ENCODE measurements at regions not wholly inside any gene's neighbourhood (a gene's known extent, or its start where the extent isn't known, plus 50 kb on each side); places are given as distances from the start of the nearest gene placed in this dataset.
"Not testable (repeated sequence)": the region's sequence is repeated elsewhere in the genome, so short reads cannot be mapped to it uniquely, and the experiment has no call there.

- H3K9ac ChIP-seq (ENCODE audit: low read length) = no peak overlapping the region
- H3K4me1 ChIP-seq (ENCODE audit: control insufficient read depth, insufficient read depth, low read length) = no peaks in the 10 kb centered on the region
- H3K27me3 ChIP-seq (ENCODE audit: control insufficient read depth, insufficient read depth, low read length) = no peaks in the 10 kb centered on the region
- H3K36me3 ChIP-seq (ENCODE audit: control insufficient read depth, insufficient read depth, low read length) = no peaks in the 10 kb centered on the region
- no peak overlapping the region for H3K27ac ChIP-seq (ENCODE audit: low read depth, low read length)
- H3K9me3 ChIP-seq (ENCODE audit: control insufficient read depth, insufficient read depth, low read depth, low read length) = no peaks in the 10 kb centered on the region
- no peak overlapping the region for H3K4me3 ChIP-seq (ENCODE audit: low read depth, low read length)
These were observed 544.1 kb upstream of the CDH7 start for GRCh38 chr18:65206551-65207260.

- Histone ChIP-seq H3K4me3 (ENCODE audit: low read depth, low read length) (no peak overlapping the region), H3K36me3 (ENCODE audit: control insufficient read depth, insufficient read depth, low read length) (no peaks in the 10 kb centered on the region), H3K9ac (ENCODE audit: low read length) (no peak overlapping the region), H3K9me3 (ENCODE audit: control insufficient read depth, insufficient read depth, low read depth, low read length) (no peaks in the 10 kb centered on the region), H3K27me3 (ENCODE audit: control insufficient read depth, insufficient read depth, low read length) (no peaks in the 10 kb centered on the region), H3K27ac (ENCODE audit: low read depth, low read length) (no peak overlapping the region), H3K4me1 (ENCODE audit: control insufficient read depth, insufficient read depth, low read length) (no peaks in the 10 kb centered on the region)
These were observed 548.7 kb upstream of the CDH7 start for GRCh38 chr18:65202091-65202490.

GRCh38 chr18:65175681-65176080 lies 575.1 kb upstream of the CDH7 start:
- no peaks in the 10 kb centered on the region for H3K27me3 ChIP-seq (ENCODE audit: control insufficient read depth, insufficient read depth, low read length)
- H3K4me1 ChIP-seq (ENCODE audit: control insufficient read depth, insufficient read depth, low read length) = no peaks in the 10 kb centered on the region
- no peak overlapping the region for H3K9ac ChIP-seq (ENCODE audit: low read length)
- H3K4me3 ChIP-seq (ENCODE audit: low read depth, low read length) = no peak overlapping the region
- peaks cover 3% of the 10 kb centered on the region; the same call in 1 of the 2 replicates for H3K9me3 ChIP-seq (ENCODE audit: control insufficient read depth, insufficient read depth, low read depth, low read length)
- no peak overlapping the region for H3K27ac ChIP-seq (ENCODE audit: low read depth, low read length)
- no peaks in the 10 kb centered on the region for H3K36me3 ChIP-seq (ENCODE audit: control insufficient read depth, insufficient read depth, low read length)

GRCh38 chr18:65162086-65162485 lies 588.7 kb upstream of the CDH7 start:
- peaks cover 16% of the 10 kb centered on the region for H3K9me3 ChIP-seq (ENCODE audit: control insufficient read depth, insufficient read depth, low read depth, low read length)
- H3K27me3 ChIP-seq (ENCODE audit: control insufficient read depth, insufficient read depth, low read length); H3K4me1 ChIP-seq (ENCODE audit: control insufficient read depth, insufficient read depth, low read length); H3K27ac ChIP-seq (ENCODE audit: low read depth, low read length); H3K36me3 ChIP-seq (ENCODE audit: control insufficient read depth, insufficient read depth, low read length); H3K4me3 ChIP-seq (ENCODE audit: low read depth, low read length); H3K9ac ChIP-seq (ENCODE audit: low read length): not testable (repeated sequence)

GRCh38 chr18:65146482-65147021 lies 604.3 kb upstream of the CDH7 start:
- no peak overlapping the region for H3K27ac ChIP-seq (ENCODE audit: low read depth, low read length)
- no peak overlapping the region for H3K9ac ChIP-seq (ENCODE audit: low read length)
- H3K9me3 ChIP-seq (ENCODE audit: control insufficient read depth, insufficient read depth, low read depth, low read length) = peaks cover 8% of the 10 kb centered on the region; the same call in 1 of the 2 replicates
- no peaks in the 10 kb centered on the region for H3K36me3 ChIP-seq (ENCODE audit: control insufficient read depth, insufficient read depth, low read length)
- no peaks in the 10 kb centered on the region for H3K4me1 ChIP-seq (ENCODE audit: control insufficient read depth, insufficient read depth, low read length)
- no peaks in the 10 kb centered on the region for H3K27me3 ChIP-seq (ENCODE audit: control insufficient read depth, insufficient read depth, low read length)
- H3K4me3 ChIP-seq (ENCODE audit: low read depth, low read length) = no peak overlapping the region

- no peaks in the 10 kb centered on the region for H3K27me3 ChIP-seq (ENCODE audit: control insufficient read depth, insufficient read depth, low read length)
- H3K9me3 ChIP-seq (ENCODE audit: control insufficient read depth, insufficient read depth, low read depth, low read length) = no peaks in the 10 kb centered on the region
- H3K36me3 ChIP-seq (ENCODE audit: control insufficient read depth, insufficient read depth, low read length) = no peaks in the 10 kb centered on the region
- H3K27ac ChIP-seq (ENCODE audit: low read depth, low read length) = no peak overlapping the region
- H3K4me1 ChIP-seq (ENCODE audit: control insufficient read depth, insufficient read depth, low read length) = no peaks in the 10 kb centered on the region
- no peak overlapping the region for H3K4me3 ChIP-seq (ENCODE audit: low read depth, low read length)
- H3K9ac ChIP-seq (ENCODE audit: low read length) = no peak overlapping the region
These were observed 605.5 kb upstream of the CDH7 start for GRCh38 chr18:65145312-65145711.

GRCh38 chr18:65133610-65134009 lies 617.2 kb upstream of the CDH7 start:
- Histone ChIP-seq H3K4me1 (ENCODE audit: control insufficient read depth, insufficient read depth, low read length) (no peaks in the 10 kb centered on the region), H3K27me3 (ENCODE audit: control insufficient read depth, insufficient read depth, low read length) (no peaks in the 10 kb centered on the region), H3K4me3 (ENCODE audit: low read depth, low read length) (no peak overlapping the region), H3K9me3 (ENCODE audit: control insufficient read depth, insufficient read depth, low read depth, low read length) (no peaks in the 10 kb centered on the region), H3K36me3 (ENCODE audit: control insufficient read depth, insufficient read depth, low read length) (no peaks in the 10 kb centered on the region), H3K27ac (ENCODE audit: low read depth, low read length) (no peak overlapping the region), H3K9ac (ENCODE audit: low read length) (no peak overlapping the region)

GRCh38 chr18:65124633-65125032 lies 626.2 kb upstream of the CDH7 start:
- Histone ChIP-seq H3K9me3 (ENCODE audit: control insufficient read depth, insufficient read depth, low read depth, low read length) (peaks cover 29% of the 10 kb centered on the region), H3K36me3 (ENCODE audit: control insufficient read depth, insufficient read depth, low read length) (no peaks in the 10 kb centered on the region), H3K9ac (ENCODE audit: low read length) (no peak overlapping the region), H3K4me1 (ENCODE audit: control insufficient read depth, insufficient read depth, low read length) (no peaks in the 10 kb centered on the region), H3K27ac (ENCODE audit: low read depth, low read length) (no peak overlapping the region), H3K4me3 (ENCODE audit: low read depth, low read length) (no peak overlapping the region), H3K27me3 (ENCODE audit: control insufficient read depth, insufficient read depth, low read length) (no peaks in the 10 kb centered on the region)

- H3K4me1 ChIP-seq (ENCODE audit: control insufficient read depth, insufficient read depth, low read length) = no peaks in the 10 kb centered on the region
- no peaks in the 10 kb centered on the region for H3K36me3 ChIP-seq (ENCODE audit: control insufficient read depth, insufficient read depth, low read length)
- H3K27me3 ChIP-seq (ENCODE audit: control insufficient read depth, insufficient read depth, low read length) = no peaks in the 10 kb centered on the region
- H3K4me3 ChIP-seq (ENCODE audit: low read depth, low read length) = no peak overlapping the region
- no peak overlapping the region for H3K27ac ChIP-seq (ENCODE audit: low read depth, low read length)
- H3K9ac ChIP-seq (ENCODE audit: low read length) = no peak overlapping the region
- no peaks in the 10 kb centered on the region for H3K9me3 ChIP-seq (ENCODE audit: control insufficient read depth, insufficient read depth, low read depth, low read length)
These were observed 646.9 kb upstream of the CDH7 start for GRCh38 chr18:65103864-65104263.

GRCh38 chr18:65093346-65093745 lies 657.5 kb upstream of the CDH7 start:
- H3K36me3 ChIP-seq (ENCODE audit: control insufficient read depth, insufficient read depth, low read length) = no peaks in the 10 kb centered on the region
- H3K9me3 ChIP-seq (ENCODE audit: control insufficient read depth, insufficient read depth, low read depth, low read length) = no peaks in the 10 kb centered on the region
- no peak overlapping the region for H3K9ac ChIP-seq (ENCODE audit: low read length)
- H3K4me1 ChIP-seq (ENCODE audit: control insufficient read depth, insufficient read depth, low read length) = 0 out of 2 replicates have a peak, but pooled peaks cover 2% of the 10 kb centered on the region
- no peak overlapping the region for H3K4me3 ChIP-seq (ENCODE audit: low read depth, low read length)
- no peak overlapping the region for H3K27ac ChIP-seq (ENCODE audit: low read depth, low read length)
- no peaks in the 10 kb centered on the region for H3K27me3 ChIP-seq (ENCODE audit: control insufficient read depth, insufficient read depth, low read length)

GRCh38 chr18:65091744-65092329 lies 659.0 kb upstream of the CDH7 start:
- H3K36me3 ChIP-seq (ENCODE audit: control insufficient read depth, insufficient read depth, low read length) = no peaks in the 10 kb centered on the region
- no peak overlapping the region for H3K27ac ChIP-seq (ENCODE audit: low read depth, low read length)
- no peaks in the 10 kb centered on the region for H3K27me3 ChIP-seq (ENCODE audit: control insufficient read depth, insufficient read depth, low read length)
- no peak overlapping the region for H3K9ac ChIP-seq (ENCODE audit: low read length)
- no peaks in the 10 kb centered on the region for H3K9me3 ChIP-seq (ENCODE audit: control insufficient read depth, insufficient read depth, low read depth, low read length)
- no peak overlapping the region for H3K4me3 ChIP-seq (ENCODE audit: low read depth, low read length)
- 0 out of 2 replicates have a peak, but pooled peaks cover 2% of the 10 kb centered on the region for H3K4me1 ChIP-seq (ENCODE audit: control insufficient read depth, insufficient read depth, low read length)

Data from HUES6 (cell line).